ENCODE measurements at regions not wholly inside any gene's neighbourhood (a gene's known extent, or its start where the extent isn't known, plus 50 kb on each side); places are given as distances from the start of the nearest gene placed in this dataset.

- TF ChIP-seq SMAD4 (CRISPR knock-in tag; conservative IDR thresholded peaks at IDR 0.05) (no peak), MTA3 (IDR thresholded peaks at IDR 0.05; ENCODE audit: borderline replicate concordance) (no peak), HOMEZ (CRISPR knock-in tag; IDR thresholded peaks at IDR 0.05) (no peak), EZH2 (IDR thresholded peaks at IDR 0.05; ENCODE audit: borderline replicate concordance, low read depth, low read length) (no peak)
- H3K4me2 ChIP-seq (ENCODE audit: insufficient read depth, low read length) = no peak overlapping the region
- no peaks in the 10 kb centered on the region; a peak in 1 of 5 replicates for H3K4me1 ChIP-seq (replicated peaks in 1 of 2; ENCODE audit: control insufficient read depth in 2 of 2, insufficient read depth in 2 of 2, low read length in 2 of 2)
- in situ Hi-C loops (cut with MboI) (no loop called here), intact Hi-C loops (cut with micrococcal nuclease) (no loop called here)
- ChIA-PET CTCF (ENCODE audit: low intra/inter-chr PET ratio) (no interaction called here), POLR2A (no interaction called here)
- no peaks in the 10 kb centered on the region; the same call in 1 of the 2 replicates for H3K9me3 ChIP-seq (replicated peaks; ENCODE audit: control insufficient read depth, insufficient read depth, low read depth, low read length)
- no peak overlapping the region for H3K27ac ChIP-seq (ENCODE audit: extremely low read depth, low read depth, low read length)
- 11% methylated on average over 9 of the region's 9 CpGs for WGBS (ENCODE audit: insufficient coverage, low coverage, missing lambda C conversion rate)
- H2AFZ ChIP-seq (ENCODE audit: low read depth, low read length) = no peak overlapping the region
- H3K36me3 ChIP-seq (ENCODE audit: control insufficient read depth, insufficient read depth, low read length) = no peaks in the 10 kb centered on the region
- no peaks in the 10 kb centered on the region for H3K9me1 ChIP-seq (ENCODE audit: control insufficient read depth, insufficient read depth, low read length)
- no peak for DNase-seq (ENCODE audit: extremely low read depth in 1 of 4, low spot score in 3 of 4)
- H4K20me1 ChIP-seq (replicated peaks; ENCODE audit: control insufficient read depth, insufficient read depth, low read length) = no peaks in the 10 kb centered on the region
- no peak for FAIRE-seq
- no peak overlapping the region for H3K4me3 ChIP-seq
- no peak overlapping the region for H3K9ac ChIP-seq (ENCODE audit: insufficient read depth in 1 of 2, low read depth in 2 of 2, low read length in 2 of 2)
- H3K27me3 ChIP-seq (ENCODE audit: control insufficient read depth in 2 of 2, insufficient read depth in 2 of 2, low read length in 2 of 2) = peaks cover 3 to 32% of the 10 kb centered on the region in 2 experiments; a peak in 4 of 5 replicates
- no TSS peak for BruUV-seq (replicated peaks)
- ATAC-seq = no peak
- no peaks in the 10 kb centered on the region for H3K79me2 ChIP-seq (ENCODE audit: control insufficient read depth, insufficient read depth, low read length)
These were observed 242.1 kb downstream of the ADGRD1 start for GRCh38 chr12:131195796-131196195.

GRCh38 chr12:131196220-131196619 is 242.5 kb downstream of the ADGRD1 start:
- no peak overlapping the region for H2AFZ ChIP-seq (ENCODE audit: low read depth, low read length)
- no peak overlapping the region for H3K4me3 ChIP-seq
- peaks cover 0 to 32% of the 10 kb centered on the region in 2 experiments; a peak in 2 of 5 replicates for H3K27me3 ChIP-seq (ENCODE audit: control insufficient read depth in 2 of 2, insufficient read depth in 2 of 2, low read length in 2 of 2)
- no peaks in the 10 kb centered on the region; the same call in 1 of the 2 replicates for H3K9me3 ChIP-seq (replicated peaks; ENCODE audit: control insufficient read depth, insufficient read depth, low read depth, low read length)
- no peaks in the 10 kb centered on the region for H3K79me2 ChIP-seq (ENCODE audit: control insufficient read depth, insufficient read depth, low read length)
- intact Hi-C loops (cut with micrococcal nuclease) = no loop called here
- H3K9ac ChIP-seq (ENCODE audit: insufficient read depth in 1 of 2, low read depth in 2 of 2, low read length in 2 of 2) = no peak overlapping the region
- H3K36me3 ChIP-seq (ENCODE audit: control insufficient read depth, insufficient read depth, low read length) = no peaks in the 10 kb centered on the region
- ATAC-seq (no peak), FAIRE-seq (no peak), DNase-seq (ENCODE audit: extremely low read depth in 1 of 4, low spot score in 3 of 4) (no peak)
- TF ChIP-seq ZNF655 (CRISPR knock-in tag; IDR thresholded peaks at IDR 0.05) (no peak), FOXA1 (IDR thresholded peaks at IDR 0.05; ENCODE audit: borderline replicate concordance) (no peak), E2F3 (CRISPR knock-in tag; IDR thresholded peaks at IDR 0.05) (no peak), THAP12 (CRISPR knock-in tag; IDR thresholded peaks at IDR 0.05) (no peak)
- ChIA-PET POLR2A (no interaction called here), CTCF (ENCODE audit: low intra/inter-chr PET ratio) (no interaction called here)
- H4K20me1 ChIP-seq (replicated peaks; ENCODE audit: control insufficient read depth, insufficient read depth, low read length) = no peaks in the 10 kb centered on the region
- H3K4me1 ChIP-seq (replicated peaks in 1 of 2; ENCODE audit: control insufficient read depth in 2 of 2, insufficient read depth in 2 of 2, low read length in 2 of 2) = no peaks in the 10 kb centered on the region; a peak in 1 of 5 replicates
- no peaks in the 10 kb centered on the region for H3K9me1 ChIP-seq (ENCODE audit: control insufficient read depth, insufficient read depth, low read length)
- H3K4me2 ChIP-seq (ENCODE audit: insufficient read depth, low read length) = no peak overlapping the region
- WGBS (ENCODE audit: insufficient coverage, low coverage, missing lambda C conversion rate) = 0% methylated on average over 4 of the region's 4 CpGs
- in situ Hi-C loops (cut with MboI) = no loop called here
- BruUV-seq (replicated peaks) = no TSS peak
- no peak overlapping the region for H3K27ac ChIP-seq (ENCODE audit: extremely low read depth, low read depth, low read length)
